Transverse colon (tissue), 4 donors: ENCODE measurements at regions not wholly inside any gene's neighbourhood (a gene's known extent, or its start where the extent isn't known, plus 50 kb on each side); places are given as distances from the start of the nearest gene placed in this dataset.
"Not testable (repeated sequence)": the region's sequence is repeated elsewhere in the genome, so short reads cannot be mapped to it uniquely, and the experiment has no call there.

Source experiments
- DNase-seq: peaks from one replicate; pipeline ENCODE4 v3.0.0-alpha.2; 2019
- H3K27ac ChIP-seq, 4 donors: fragments of 200-600 bp; sonication (generic); 2 replicates each; pipeline ENCODE4 v1.5.1; 2016 to 2018; ENCODE audit warnings: inconsistent platforms in 4 of 4
- H3K27me3 ChIP-seq: fragments of 200-600 bp; sonication (generic); 2 replicates; pipeline ENCODE4 v1.5.1; 2017; ENCODE audit warnings: inconsistent platforms
- H3K36me3 ChIP-seq, 4 donors: fragments of 200-600 bp; sonication (generic); 2 replicates each; pipeline ENCODE4 v1.5.1; 2017 to 2019; ENCODE audit warnings: inconsistent platforms in 4 of 4
- H3K4me1 ChIP-seq, 4 donors: fragments of 200-600 bp; sonication (generic); 2 replicates each; pipeline ENCODE4 v1.5.1; 2017 to 2020; ENCODE audit warnings: inconsistent platforms in 4 of 4
- H3K4me3 ChIP-seq, 4 donors: fragments of 200-600 bp; sonication (generic); 1 replicate in 1 of 4; 2 replicates in 3 of 4; pipeline versions ENCODE4 v1.5.1 to v1.6.1; 2017 to 2019; ENCODE audit warnings: inconsistent platforms in 4 of 4
- H3K9me3 ChIP-seq, 2 donors: fragments of 200-600 bp; sonication (generic); 2 replicates each; pipeline ENCODE4 v1.5.1; 2017 to 2019; ENCODE audit warnings: inconsistent platforms in 2 of 2
- EP300 ChIP-seq: sonication (generic); formaldehyde crosslinking; IDR thresholded peaks from one replicate; pipeline ENCODE4 v1.6.1; 2017; ENCODE audit warnings: antibody characterized with exemption, low read depth
- POLR2A ChIP-seq: fragments of 450-650 bp; IDR thresholded peaks from one replicate; pipeline ENCODE4 v1.6.1; 2016; ENCODE audit warnings: antibody characterized with exemption, mild to moderate bottlenecking, moderate library complexity
- POLR2AphosphoS5 ChIP-seq, 3 donors: sonication (generic); formaldehyde crosslinking; IDR thresholded peaks; one replicate each; pipeline ENCODE4 v1.6.1; 2016; ENCODE audit warnings: antibody characterized with exemption in 3 of 3
- WGBS, 2 donors: methylation state at CpG; one replicate each; pipeline ENCODE4 v1.1.5; 2018; ENCODE audit warnings: low coverage in 1 of 2; 5-methylcytosine and 5-hydroxymethylcytosine counted together
- in situ Hi-C, 4 donors: fragments of 200-750 bp; cut with MboI; loops; one replicate each; pipeline versions ENCODE4 v1.15.0 to v1.15.1; 2017; ENCODE audit warnings: low sequenced_read_pairs in 3 of 4, low pct_ligation_motif_present in 1 of 4, low pct_unique_long_range_greater_than_20kb in 1 of 4
- intact Hi-C: fragments of 100-400 bp; cut with DNase I; formaldehyde crosslinking; loops from one replicate; pipeline ENCODE4 v1.15.1; 2023; ENCODE audit warnings: low total_unique reads
- TF ChIP-seq, protein P1 (sequence below), 5 experiments: fragments of 200-600 bp in 3 of 5; fragments of 450-650 bp in 2 of 5; sonication (generic) in 3 of 5; IDR thresholded peaks; 1 replicate in 2 of 5; 2 replicates in 3 of 5; pipeline ENCODE4 v1.5.1; 2016 to 2017; ENCODE audit warnings: antibody characterized with exemption in 5 of 5, inconsistent platforms in 3 of 5, mild to moderate bottlenecking in 2 of 5, moderate library complexity in 1 of 5

DNA sequence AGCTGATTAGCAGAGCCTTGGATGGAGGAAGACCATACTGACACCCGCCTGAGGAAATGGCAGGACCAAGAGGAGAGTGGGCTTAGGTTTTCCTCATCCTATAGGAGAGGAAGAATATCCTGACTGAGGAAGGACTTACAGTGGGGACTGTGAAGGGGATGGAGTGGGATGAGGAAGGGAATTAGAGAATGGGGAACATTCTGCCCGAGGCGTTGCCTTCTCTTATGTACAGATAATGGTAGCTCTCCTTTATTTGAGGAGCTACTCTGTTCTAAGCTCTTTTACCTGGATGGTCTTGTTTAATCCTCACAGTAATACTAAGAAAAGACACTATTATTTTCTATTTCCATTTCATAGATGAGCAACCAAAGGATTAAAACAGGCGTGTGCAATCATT lies 56.0 kb downstream of the OLFML3 start:
- Histone ChIP-seq H3K27ac (no peak overlapping the region), H3K4me3 (no peak overlapping the region), H3K4me1 (no peaks in the 10 kb centered on the region), H3K27me3 (no peaks in the 10 kb centered on the region), H3K9me3 (no peaks in the 10 kb centered on the region), H3K36me3 (no peaks in the 10 kb centered on the region)
- DNase-seq, result no peak
- intact Hi-C loops, result no loop called here
- WGBS, 2 donors, result 89 to 91% methylated on average over 4 of the region's 4 CpGs
- TF ChIP-seq, protein P1, sequence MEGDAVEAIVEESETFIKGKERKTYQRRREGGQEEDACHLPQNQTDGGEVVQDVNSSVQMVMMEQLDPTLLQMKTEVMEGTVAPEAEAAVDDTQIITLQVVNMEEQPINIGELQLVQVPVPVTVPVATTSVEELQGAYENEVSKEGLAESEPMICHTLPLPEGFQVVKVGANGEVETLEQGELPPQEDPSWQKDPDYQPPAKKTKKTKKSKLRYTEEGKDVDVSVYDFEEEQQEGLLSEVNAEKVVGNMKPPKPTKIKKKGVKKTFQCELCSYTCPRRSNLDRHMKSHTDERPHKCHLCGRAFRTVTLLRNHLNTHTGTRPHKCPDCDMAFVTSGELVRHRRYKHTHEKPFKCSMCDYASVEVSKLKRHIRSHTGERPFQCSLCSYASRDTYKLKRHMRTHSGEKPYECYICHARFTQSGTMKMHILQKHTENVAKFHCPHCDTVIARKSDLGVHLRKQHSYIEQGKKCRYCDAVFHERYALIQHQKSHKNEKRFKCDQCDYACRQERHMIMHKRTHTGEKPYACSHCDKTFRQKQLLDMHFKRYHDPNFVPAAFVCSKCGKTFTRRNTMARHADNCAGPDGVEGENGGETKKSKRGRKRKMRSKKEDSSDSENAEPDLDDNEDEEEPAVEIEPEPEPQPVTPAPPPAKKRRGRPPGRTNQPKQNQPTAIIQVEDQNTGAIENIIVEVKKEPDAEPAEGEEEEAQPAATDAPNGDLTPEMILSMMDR (IDR thresholded peaks at IDR 0.05), result no peak
- TF ChIP-seq POLR2AphosphoS5 (IDR thresholded peaks at IDR 0.05), result no peak
- TF ChIP-seq EP300, result no peak
- in situ Hi-C loops, result no loop called here

DNA sequence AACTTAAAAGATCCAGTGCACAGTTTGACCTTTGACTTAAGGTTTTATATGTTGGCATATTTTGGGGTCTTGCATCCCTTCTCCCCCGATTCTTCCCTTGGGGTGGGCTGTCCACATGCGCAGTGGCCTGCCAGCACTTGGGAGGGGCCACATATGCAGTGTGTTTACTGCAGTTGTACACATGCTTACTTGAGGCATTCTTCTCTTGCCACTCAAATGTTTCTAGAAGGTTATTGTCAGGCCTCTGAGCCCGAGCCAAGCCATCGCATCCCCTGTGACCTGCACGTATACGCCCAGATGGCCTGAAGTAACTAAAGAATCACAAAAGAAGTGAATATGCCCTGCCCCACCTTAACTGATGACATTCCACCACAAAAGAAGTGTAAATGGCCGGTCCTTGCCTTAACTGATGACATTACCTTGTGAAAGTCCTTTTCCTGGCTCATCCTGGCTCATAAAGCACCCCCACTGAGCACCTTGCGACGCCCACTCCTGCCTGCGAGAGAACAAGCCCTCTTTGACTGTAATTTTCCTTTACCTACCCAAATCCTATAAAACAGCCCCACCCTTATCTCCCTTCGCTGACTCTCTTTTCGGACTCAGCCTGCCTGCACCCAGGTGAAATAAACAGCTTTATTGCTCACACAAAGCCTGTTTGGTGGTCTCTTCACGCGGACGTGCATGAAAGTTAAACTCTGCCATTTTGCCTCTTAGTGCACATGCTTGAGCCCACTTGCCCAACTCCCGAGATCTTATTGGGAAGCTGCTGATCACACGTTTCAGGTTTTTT lies 57.8 kb downstream of the OLFML3 start:
- H3K4me3 ChIP-seq, H3K36me3 ChIP-seq, intact Hi-C loops, H3K9me3 ChIP-seq, DNase-seq, H3K27me3 ChIP-seq, in situ Hi-C loops, H3K4me1 ChIP-seq, H3K27ac ChIP-seq: not testable (repeated sequence)
- 78 to 84% methylated on average over 3 to 17 of the region's 17 CpGs for WGBS, 2 donors

DNA sequence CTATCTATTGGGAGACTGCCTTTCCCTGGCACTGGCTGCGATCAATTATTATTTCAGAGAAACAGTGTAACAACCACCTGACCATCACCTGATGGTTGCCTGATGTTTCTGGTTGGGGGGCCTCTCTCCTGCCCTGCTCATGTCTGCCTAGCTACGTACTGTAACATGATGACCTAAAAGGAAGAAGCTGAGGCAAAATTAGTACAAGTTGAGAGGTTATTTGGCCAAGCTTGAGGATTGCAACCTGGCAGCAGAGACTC lies 58.3 kb downstream of the OLFML3 start:
- Histone ChIP-seq H3K9me3 (no peaks in the 10 kb centered on the region), H3K4me1 (no peaks in the 10 kb centered on the region), H3K4me3 (no peak overlapping the region), H3K27ac (no peak overlapping the region), H3K36me3 (no peaks in the 10 kb centered on the region), H3K27me3 (no peaks in the 10 kb centered on the region)
- intact Hi-C loops (no loop called here), in situ Hi-C loops (no loop called here)
- DNase-seq, result no peak
- TF ChIP-seq POLR2AphosphoS5 (IDR thresholded peaks at IDR 0.05) (no peak), POLR2A (no peak), EP300 (no peak)
- TF ChIP-seq, protein P1 (IDR thresholded peaks at IDR 0.05), result no peak
- WGBS, 2 donors, result 63 to 92% methylated on average over 2 of the region's 2 CpGs

- Histone ChIP-seq H3K4me1 (no peaks in the 10 kb centered on the region), H3K27ac (no peak overlapping the region), H3K36me3 (no peaks in the 10 kb centered on the region), H3K4me3 (no peak overlapping the region), H3K9me3 (no peaks in the 10 kb centered on the region), H3K27me3 (no peaks in the 10 kb centered on the region)
- in situ Hi-C loops, result no loop called here
- intact Hi-C loops, result no loop called here
- TF ChIP-seq POLR2A, result no peak
- TF ChIP-seq EP300, result no peak
- TF ChIP-seq, protein P1 (IDR thresholded peaks at IDR 0.05), result no peak
- TF ChIP-seq POLR2AphosphoS5 (IDR thresholded peaks at IDR 0.05), result no peak
- no peak for DNase-seq
- 79 to 80% methylated on average over 2 to 3 of the region's 3 CpGs for WGBS, 2 donors
These were observed 58.9 kb downstream of the OLFML3 start for GRCh38 chr1:114037962-114038816.
